Gastroesophageal sphincter (tissue), 4 donors: ENCODE measurements at regions not wholly inside any gene's neighbourhood (a gene's known extent, or its start where the extent isn't known, plus 50 kb on each side); places are given as distances from the start of the nearest gene placed in this dataset.
"Not testable (repeated sequence)": the region's sequence is repeated elsewhere in the genome, so short reads cannot be mapped to it uniquely, and the experiment has no call there.

ENCODE experiments used
- ATAC-seq: fragments of 150-250 bp; one replicate; pipeline ENCODE4 v1.9.1; 2016; ENCODE audit warnings: mild to moderate bottlenecking, moderate library complexity
- H3K27ac ChIP-seq, 4 donors: fragments of 200-600 bp; sonication (generic) in 3 of 4; 1 replicate in 3 of 4; 2 replicates in 1 of 4; pipeline ENCODE4 v1.5.1; 2016 to 2019
- H3K27me3 ChIP-seq: fragments of 200-600 bp; sonication (generic); one replicate; pipeline ENCODE4 v1.5.1; 2019
- H3K36me3 ChIP-seq, 2 donors: fragments of 200-600 bp; sonication (generic); one replicate each; pipeline ENCODE4 v1.5.1; 2019; ENCODE audit warnings: control low read depth in 1 of 2
- H3K4me1 ChIP-seq, 3 donors: fragments of 200-600 bp; sonication (generic); 1 replicate in 2 of 3; 2 replicates in 1 of 3; pipeline ENCODE4 v1.5.1; 2016 to 2019; ENCODE audit warnings: control low read depth in 2 of 3
- H3K4me3 ChIP-seq, 2 donors: fragments of 200-600 bp; sonication (generic); one replicate each; pipeline ENCODE4 v1.5.1; 2019; ENCODE audit warnings: mild to moderate bottlenecking in 1 of 2, moderate library complexity in 1 of 2
- H3K9me3 ChIP-seq, 3 donors: fragments of 200-600 bp; sonication (generic); one replicate each; pipeline ENCODE4 v1.5.1; 2017 to 2019; ENCODE audit warnings: control low read depth in 2 of 3
- CTCF ChIP-seq, 4 experiments: fragments of 200-600 bp in 2 of 4; fragments of 450-650 bp in 2 of 4; sonication (generic) in 1 of 4; IDR thresholded peaks; one replicate each; pipeline ENCODE4 v1.5.1; 2017 to 2019; ENCODE audit warnings: antibody characterized with exemption in 4 of 4, mild to moderate bottlenecking in 2 of 4, moderate library complexity in 2 of 4
- EP300 ChIP-seq: sonication (generic); formaldehyde crosslinking; IDR thresholded peaks from one replicate; pipeline ENCODE4 v1.6.1; 2017; ENCODE audit warnings: antibody characterized with exemption, mild to moderate bottlenecking
- POLR2A ChIP-seq, 2 donors: fragments of 450-650 bp; IDR thresholded peaks; one replicate each; pipeline ENCODE4 v1.6.1; 2017; ENCODE audit warnings: antibody characterized with exemption in 2 of 2, mild to moderate bottlenecking in 2 of 2, moderate library complexity in 1 of 2
- POLR2AphosphoS5 ChIP-seq: sonication (generic); formaldehyde crosslinking; IDR thresholded peaks from one replicate; pipeline ENCODE4 v1.6.1; 2017; ENCODE audit warnings: antibody characterized with exemption
- WGBS, 2 donors: methylation state at CpG; one replicate each; pipeline ENCODE4 v1.1.5; 2018; ENCODE audit warnings: low coverage in 1 of 2; 5-methylcytosine and 5-hydroxymethylcytosine counted together

GRCh38 chr9:1880038-1880565 is 135.0 kb upstream of the SMARCA2 start:
- H3K4me3 ChIP-seq, result no peak overlapping the region
- H3K27me3 ChIP-seq, result no peaks in the 10 kb centered on the region
- 74 to 84% methylated on average over 3 to 4 of the region's 4 CpGs for WGBS, 2 donors
- no peaks in the 10 kb centered on the region for H3K9me3 ChIP-seq
- H3K27ac ChIP-seq, result no peak overlapping the region
- H3K36me3 ChIP-seq, result no peaks in the 10 kb centered on the region
- TF ChIP-seq POLR2AphosphoS5, result no peak
- TF ChIP-seq CTCF (IDR thresholded peaks at IDR 0.05), result no peak
- TF ChIP-seq POLR2A (IDR thresholded peaks at IDR 0.05), result no peak
- TF ChIP-seq EP300, result no peak
- no peak for ATAC-seq
- H3K4me1 ChIP-seq, result no peaks in the 10 kb centered on the region

GRCh38 chr9:1881708-1882295 is 133.3 kb upstream of the SMARCA2 start:
- no peaks in the 10 kb centered on the region for H3K9me3 ChIP-seq
- no peaks in the 10 kb centered on the region for H3K4me1 ChIP-seq
- no peak for TF ChIP-seq POLR2AphosphoS5
- no peak for TF ChIP-seq CTCF (IDR thresholded peaks at IDR 0.05)
- TF ChIP-seq EP300, result no peak
- no peak for TF ChIP-seq POLR2A (IDR thresholded peaks at IDR 0.05)
- no peak overlapping the region for H3K27ac ChIP-seq
- ATAC-seq, result no peak
- H3K27me3 ChIP-seq, result no peaks in the 10 kb centered on the region
- H3K36me3 ChIP-seq, result no peaks in the 10 kb centered on the region
- no peak overlapping the region for H3K4me3 ChIP-seq
- WGBS, 2 donors, result 20 to 43% methylated on average over 1 of the region's 2 CpGs

GRCh38 chr9:1882711-1883403 is 132.3 kb upstream of the SMARCA2 start:
- no peak for ATAC-seq
- Histone ChIP-seq H3K27me3 (no peaks in the 10 kb centered on the region), H3K27ac (no peak overlapping the region), H3K9me3 (no peaks in the 10 kb centered on the region), H3K4me1 (no peaks in the 10 kb centered on the region), H3K36me3 (no peaks in the 10 kb centered on the region), H3K4me3 (no peak overlapping the region)
- 61 to 64% methylated on average over 3 to 4 of the region's 4 CpGs for WGBS, 2 donors
- TF ChIP-seq EP300 (no peak), POLR2AphosphoS5 (no peak), CTCF (IDR thresholded peaks at IDR 0.05) (no peak)

- Histone ChIP-seq H3K4me3 (no peak overlapping the region), H3K4me1 (no peaks in the 10 kb centered on the region), H3K9me3 (no peaks in the 10 kb centered on the region), H3K27ac (no peak overlapping the region), H3K27me3 (peaks cover 3% of the 10 kb centered on the region), H3K36me3 (no peaks in the 10 kb centered on the region)
- no peak for TF ChIP-seq CTCF (IDR thresholded peaks at IDR 0.05)
- TF ChIP-seq EP300, result no peak
- no peak for TF ChIP-seq POLR2AphosphoS5
- no peak for TF ChIP-seq POLR2A (IDR thresholded peaks at IDR 0.05)
- ATAC-seq, result no peak
- WGBS, 2 donors, result 73 to 92% methylated on average over 3 of the region's 3 CpGs
Measured at GRCh38 chr9:1890201-1890600, 124.9 kb upstream of the SMARCA2 start.

- Histone ChIP-seq H3K27me3 (peaks cover 3% of the 10 kb centered on the region), H3K9me3 (no peaks in the 10 kb centered on the region), H3K27ac (no peak overlapping the region), H3K36me3 (no peaks in the 10 kb centered on the region), H3K4me3 (no peak overlapping the region), H3K4me1 (no peaks in the 10 kb centered on the region)
- no peak for TF ChIP-seq POLR2A (IDR thresholded peaks at IDR 0.05)
- no peak for TF ChIP-seq CTCF (IDR thresholded peaks at IDR 0.05)
- TF ChIP-seq EP300, result no peak
- no peak for TF ChIP-seq POLR2AphosphoS5
- 11% methylated on average over 3 of the region's 3 CpGs; no CpG with 5 or more reads in 1 of the 2 donors for WGBS, 2 donors
- no peak for ATAC-seq
Measured at GRCh38 chr9:1890816-1891215, 124.3 kb upstream of the SMARCA2 start.

GRCh38 chr9:1903080-1903704 is 112.0 kb upstream of the SMARCA2 start:
- not testable (repeated sequence) for ATAC-seq, H3K27ac ChIP-seq, H3K27me3 ChIP-seq, H3K4me1 ChIP-seq, H3K36me3 ChIP-seq, H3K4me3 ChIP-seq
- H3K9me3 ChIP-seq, result peaks cover 0 to 57% (median 0%) of the 10 kb centered on the region in 3 donors
- 80 to 85% methylated on average over 6 of the region's 6 CpGs for WGBS, 2 donors
